ENCODE measurements at regions not wholly inside any gene's neighbourhood (a gene's known extent, or its start where the extent isn't known, plus 50 kb on each side); places are given as distances from the start of the nearest gene placed in this dataset.

DNA sequence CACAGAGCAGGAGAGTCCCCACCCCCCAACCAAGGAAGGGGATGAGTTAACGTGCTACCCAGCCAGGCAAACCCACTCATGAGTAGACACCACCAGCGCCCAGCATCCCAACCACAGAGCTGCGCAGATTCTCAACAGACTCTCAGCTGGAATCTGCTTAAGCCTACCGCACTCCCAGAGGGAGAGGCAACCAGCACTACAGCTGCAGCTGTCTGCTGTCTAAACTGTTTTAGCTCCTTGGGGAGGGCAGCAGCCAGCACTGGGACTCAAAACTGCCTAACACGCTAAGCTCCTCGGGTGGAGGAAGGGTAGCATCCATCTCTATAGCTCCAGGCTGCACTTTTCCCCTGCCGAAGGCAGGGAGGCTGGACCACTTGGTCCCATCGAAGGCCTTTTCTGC is 539.8 kb downstream of the EPHA7 start:
- TF ChIP-seq POLR2A (IDR thresholded peaks at IDR 0.05; ENCODE audit: low read depth, low read length) (no peak), POLR2AphosphoS5 (IDR thresholded peaks at IDR 0.05; ENCODE audit: low read depth, low read length) (no peak)
